ENCODE measurements at regions not wholly inside any gene's neighbourhood (a gene's known extent, or its start where the extent isn't known, plus 50 kb on each side); places are given as distances from the start of the nearest gene placed in this dataset.
"Not testable (repeated sequence)": the region's sequence is repeated elsewhere in the genome, so short reads cannot be mapped to it uniquely, and the experiment has no call there.

DNA sequence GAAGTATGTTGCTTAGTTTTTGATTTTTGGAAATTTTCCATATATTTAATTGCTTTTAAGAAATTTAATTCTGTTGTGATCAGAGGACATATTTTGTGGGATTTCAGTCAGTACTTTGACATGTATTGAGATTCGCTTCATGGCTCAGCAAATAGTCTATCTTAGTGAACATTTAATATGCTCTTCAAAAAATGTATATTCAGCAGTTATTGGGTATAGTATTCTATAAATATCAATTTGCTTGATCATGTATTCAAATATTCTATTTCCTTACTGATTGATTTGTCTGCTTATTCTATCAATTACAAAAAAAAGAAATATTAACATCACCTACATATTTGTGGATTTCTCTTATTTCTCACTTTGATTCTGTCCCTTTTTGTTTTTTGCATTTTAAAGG is 79.5 kb upstream of the HAND1 start:
- no peak for DNase-seq (ENCODE audit: low read depth in 2 of 2)

- no peak for DNase-seq (ENCODE audit: low read depth in 2 of 2)
These were observed 69.5 kb upstream of the HAND1 start for GRCh38 chr5:154547551-154547950.

GRCh38 chr5:154546719-154547118 is 68.7 kb upstream of the HAND1 start:
- no peak for DNase-seq (ENCODE audit: low read depth in 2 of 2)

GRCh38 chr5:154544646-154545045 is 66.6 kb upstream of the HAND1 start:
- no peak for DNase-seq (ENCODE audit: low read depth in 2 of 2)

- DNase-seq (ENCODE audit: low read depth in 2 of 2): no peak
These were observed 65.4 kb upstream of the HAND1 start for GRCh38 chr5:154543380-154543779.

- no peak for DNase-seq (ENCODE audit: low read depth in 2 of 2)
These were observed 64.6 kb upstream of the HAND1 start for GRCh38 chr5:154542581-154542980.

DNA sequence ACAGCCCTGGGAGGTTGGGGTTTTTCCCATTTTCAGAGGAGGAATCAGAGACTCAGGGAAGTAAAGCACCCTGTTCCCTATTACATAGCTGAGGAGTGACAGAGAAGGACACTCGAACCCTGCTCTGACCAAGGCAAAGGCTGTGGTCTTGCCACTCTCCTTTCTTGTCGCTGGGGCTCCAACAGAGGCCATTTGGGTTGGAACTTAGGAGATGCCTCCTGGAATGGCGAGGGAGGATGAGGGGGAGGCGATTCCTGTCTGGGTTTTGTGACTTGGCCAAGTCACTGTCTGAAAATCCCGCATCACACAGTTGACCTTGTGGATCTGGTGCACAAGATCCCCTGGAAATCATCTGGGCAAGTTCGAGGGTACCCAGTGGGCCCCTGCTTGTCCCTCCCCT is 64.0 kb upstream of the HAND1 start:
- no peak for DNase-seq (ENCODE audit: low read depth in 2 of 2)

DNA sequence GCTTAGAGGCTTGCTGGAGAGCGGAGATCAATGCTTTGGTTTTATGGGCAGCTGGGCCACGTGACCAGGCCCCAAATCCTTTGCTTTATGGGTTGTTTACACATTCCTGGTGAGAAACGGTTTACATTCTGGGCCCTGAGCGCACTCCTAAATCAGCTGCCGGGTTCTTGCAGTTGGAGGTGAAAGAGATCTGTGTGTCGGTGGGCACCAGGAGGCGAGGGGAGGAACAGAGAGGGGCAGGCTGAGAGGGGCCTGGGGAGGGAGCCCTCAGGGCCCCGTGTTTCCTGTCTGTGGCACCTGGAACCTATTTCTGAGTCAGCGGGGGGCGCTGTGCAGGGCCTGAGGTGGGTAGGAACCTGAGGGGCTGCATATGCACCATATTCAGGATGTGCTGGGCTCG is 63.5 kb upstream of the HAND1 start:
- DNase-seq (ENCODE audit: low read depth in 2 of 2): no peak

DNA sequence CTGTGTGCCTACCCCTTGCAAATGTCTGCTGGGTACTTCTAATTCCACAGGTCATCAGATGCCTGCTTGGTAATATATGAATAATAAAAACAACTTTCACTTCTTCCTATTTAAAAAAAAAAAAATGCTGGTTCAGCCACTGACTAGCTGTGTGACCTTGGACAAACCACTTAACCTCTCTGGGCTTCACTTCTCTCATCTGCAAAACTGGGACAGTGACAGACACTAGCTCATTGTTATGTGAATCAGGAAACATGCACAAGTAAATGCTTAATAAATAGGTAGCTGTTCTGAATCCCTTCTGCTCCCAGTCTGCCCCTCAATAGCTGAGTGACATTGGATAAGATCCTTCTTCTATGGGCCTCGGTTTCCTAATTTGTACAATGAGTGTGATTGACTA is 62.6 kb upstream of the HAND1 start:
- no peak for DNase-seq (ENCODE audit: low read depth in 2 of 2)

GRCh38 chr5:154538492-154538891 is 60.5 kb upstream of the HAND1 start:
- DNase-seq (ENCODE audit: low read depth in 2 of 2): no peak

DNA sequence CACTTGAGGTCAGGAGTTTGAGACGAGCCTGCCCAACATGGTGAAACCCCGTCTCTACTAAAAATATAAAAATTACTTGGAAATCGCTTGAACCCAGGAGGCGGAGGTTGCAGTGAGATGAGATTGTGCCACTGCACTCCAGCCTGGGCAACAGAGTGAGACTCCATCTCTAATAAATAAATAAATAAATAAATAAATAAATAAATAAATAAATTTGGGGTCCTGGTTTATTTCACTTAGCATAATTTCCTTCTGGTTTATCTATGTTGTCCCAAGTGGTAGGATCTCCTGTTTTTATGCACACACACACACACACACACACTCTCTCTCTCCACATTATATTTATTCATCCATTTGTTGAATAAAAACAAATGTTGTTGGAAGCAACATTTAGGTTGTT is 58.4 kb upstream of the HAND1 start:
- not testable (repeated sequence) for DNase-seq (ENCODE audit: low read depth in 2 of 2)

DNA sequence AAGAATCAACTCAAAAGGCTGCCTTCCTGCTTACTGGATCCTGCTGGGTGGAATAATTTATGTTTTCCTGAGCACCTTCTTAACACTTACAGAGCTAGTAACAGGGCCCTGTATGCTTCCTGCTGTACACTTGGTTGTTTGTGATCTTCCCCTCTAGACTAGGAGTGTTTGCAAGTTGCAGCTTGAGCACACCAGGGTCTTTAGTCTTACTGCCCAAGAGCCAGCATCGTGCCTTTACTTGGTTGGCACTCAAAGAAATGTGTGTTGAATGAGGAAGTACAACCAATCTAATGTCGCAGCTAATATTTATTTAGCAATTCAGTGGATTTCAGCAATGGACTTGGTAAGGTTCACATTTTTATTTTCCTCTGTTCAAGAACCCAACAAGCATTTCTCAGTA is 57.5 kb upstream of the HAND1 start:
- DNase-seq (ENCODE audit: low read depth in 2 of 2): no peak

- no peak for DNase-seq (ENCODE audit: low read depth in 2 of 2)
These were observed 56.5 kb upstream of the HAND1 start for GRCh38 chr5:154534457-154535050.

DNA sequence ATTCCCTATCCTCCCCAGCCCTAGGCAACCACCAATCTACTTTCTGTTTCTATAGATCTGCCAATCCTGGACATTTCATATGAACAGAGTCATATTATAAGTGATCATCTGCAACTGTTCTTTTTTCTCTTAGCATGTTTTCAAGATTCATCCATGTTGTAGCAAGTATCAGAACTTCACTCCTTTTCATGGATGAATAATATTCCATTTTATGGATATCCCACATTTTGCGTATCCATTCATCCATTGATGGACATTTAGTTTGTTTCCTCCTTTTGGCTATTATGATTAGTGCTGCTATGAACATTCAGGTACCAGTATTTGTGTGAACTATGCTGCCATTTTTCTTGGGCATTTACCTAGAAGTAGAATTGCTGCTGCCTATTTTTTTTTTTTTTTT is 51.3 kb upstream of the HAND1 start:
- no peak for DNase-seq (ENCODE audit: low read depth in 2 of 2)

DNA sequence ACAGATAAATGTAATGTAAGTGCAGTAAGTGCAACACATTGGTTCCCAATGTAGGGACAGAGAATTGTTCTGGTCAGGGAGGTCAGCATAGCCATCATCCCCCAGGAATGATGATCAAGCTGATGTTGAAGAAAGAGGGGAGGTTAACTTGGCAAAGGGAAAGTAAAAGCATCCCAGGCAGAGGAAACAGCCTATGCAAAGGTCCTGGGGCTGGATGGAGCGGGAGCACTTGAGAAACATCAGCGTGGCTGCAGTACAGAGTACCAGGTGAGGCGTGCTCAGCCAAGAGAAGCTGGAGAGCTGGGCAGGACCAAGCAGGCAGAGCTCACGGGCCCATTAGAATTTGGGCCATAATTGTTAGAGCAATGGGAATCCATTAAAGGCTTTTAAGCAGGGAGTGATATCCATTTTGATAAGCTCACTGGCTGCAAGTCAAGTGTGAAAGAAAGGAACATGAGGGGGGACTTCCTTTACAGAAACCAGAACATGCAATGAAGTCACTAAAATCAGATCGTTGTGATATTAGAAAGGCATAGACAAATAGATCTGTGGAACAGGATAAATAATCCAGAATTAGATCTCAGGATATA is 50.1 kb upstream of the HAND1 start:
- no peak for DNase-seq (ENCODE audit: low read depth in 2 of 2)
